H9 (cell line): ENCODE measurements at regions not wholly inside any gene's neighbourhood (a gene's known extent, or its start where the extent isn't known, plus 50 kb on each side); places are given as distances from the start of the nearest gene placed in this dataset.

Source experiments
- DNase-seq: peaks from one replicate; pipeline ENCODE4 v3.0.0-alpha.2; 2017
- H2AFZ ChIP-seq: one replicate; pipeline ENCODE4 v1.6.1; 2013; ENCODE audit warnings: mild to moderate bottlenecking, low read length, control low read depth, moderate library complexity
- H2AK5ac ChIP-seq: 2 replicates; pipeline ENCODE4 v1.6.1; 2013; ENCODE audit warnings: low read length, control low read depth, mixed read lengths; ENCODE audit not compliant: insufficient read length
- H2BK120ac ChIP-seq: one replicate; pipeline ENCODE4 v1.6.1; 2013; ENCODE audit warnings: low read depth, mild to moderate bottlenecking, low read length, control low read depth, inconsistent platforms; ENCODE audit not compliant: poor library complexity, severe bottlenecking
- H2BK12ac ChIP-seq: 2 replicates; pipeline ENCODE4 v1.6.1; 2013; ENCODE audit warnings: low read length, control low read depth, mixed read lengths, low read depth; ENCODE audit not compliant: insufficient read length
- H2BK15ac ChIP-seq: 2 replicates; pipeline ENCODE4 v1.6.1; 2013; ENCODE audit warnings: low read depth, low read length, control low read depth
- H2BK20ac ChIP-seq: one replicate; pipeline ENCODE4 v1.6.1; 2013; ENCODE audit warnings: low read depth, mild to moderate bottlenecking, low read length, control low read depth, inconsistent platforms; ENCODE audit not compliant: poor library complexity, severe bottlenecking
- H2BK5ac ChIP-seq: 2 replicates; pipeline ENCODE4 v1.6.1; 2013; ENCODE audit warnings: low read length, control low read depth, mixed read lengths; ENCODE audit not compliant: insufficient read length
- H3K14ac ChIP-seq: 2 replicates; pipeline ENCODE4 v1.6.1; 2013; ENCODE audit warnings: low read length, control low read depth; ENCODE audit not compliant: insufficient read depth
- H3K18ac ChIP-seq: 2 replicates; pipeline ENCODE4 v1.6.1; 2013; ENCODE audit warnings: low read depth, mild to moderate bottlenecking, mixed read lengths, low read length, control low read depth; ENCODE audit not compliant: insufficient read length
- H3K23ac ChIP-seq: 2 replicates; pipeline ENCODE4 v1.6.1; 2013; ENCODE audit warnings: low read length, control low read depth, mixed read lengths, low read depth; ENCODE audit not compliant: insufficient read length
- H3K23me2 ChIP-seq: 2 replicates; pipeline ENCODE4 v1.6.1; 2013; ENCODE audit warnings: low read depth, mild to moderate bottlenecking, mixed read lengths, low read length, control low read depth; ENCODE audit not compliant: insufficient read length, poor library complexity, severe bottlenecking
- H3K27ac ChIP-seq: 2 replicates; pipeline ENCODE4 v1.5.1; 2013; ENCODE audit warnings: low read length, control low read depth, mixed read lengths, low read depth; ENCODE audit not compliant: insufficient read length
- H3K27me3 ChIP-seq: 2 replicates; pipeline ENCODE4 v1.6.1; 2013; ENCODE audit warnings: low read length, control low read depth, inconsistent platforms; ENCODE audit not compliant: insufficient read depth
- H3K4ac ChIP-seq: 2 replicates; pipeline ENCODE4 v1.6.1; 2013; ENCODE audit warnings: low read depth, mild to moderate bottlenecking, control low read depth, inconsistent platforms, low read length, moderate library complexity
- H3K4me1 ChIP-seq: 2 replicates; pipeline ENCODE4 v1.6.1; 2013; ENCODE audit warnings: low read length, control low read depth, inconsistent platforms; ENCODE audit not compliant: insufficient read depth
- H3K4me2 ChIP-seq: 2 replicates; pipeline ENCODE4 v1.6.1; 2013; ENCODE audit warnings: low read length, control low read depth, mixed read lengths; ENCODE audit not compliant: insufficient read length, insufficient read depth
- H3K56ac ChIP-seq: 2 replicates; pipeline ENCODE4 v1.6.1; 2013; ENCODE audit warnings: low read depth, mild to moderate bottlenecking, mixed read lengths, low read length, control low read depth; ENCODE audit not compliant: insufficient read length
- H3K79me1 ChIP-seq: 2 replicates; pipeline ENCODE4 v1.6.1; 2013; ENCODE audit warnings: low read depth, mild to moderate bottlenecking, moderate library complexity, low read length, control low read depth, inconsistent platforms; ENCODE audit not compliant: insufficient read depth, poor library complexity, severe bottlenecking
- H3K79me2 ChIP-seq: 2 replicates; pipeline ENCODE4 v1.6.1; 2013; ENCODE audit warnings: low read length, control low read depth, inconsistent platforms; ENCODE audit not compliant: insufficient read depth
- H3K9ac ChIP-seq: 2 replicates; pipeline ENCODE4 v1.6.1; 2013; ENCODE audit warnings: low read length, control low read depth, mixed read lengths; ENCODE audit not compliant: insufficient read length; ENCODE audit errors: extremely low read depth
- H3K9me3 ChIP-seq: one replicate; pipeline ENCODE4 v1.6.1; 2013; ENCODE audit warnings: low read depth, low read length, inconsistent platforms; ENCODE audit not compliant: control insufficient read depth
- H3T11ph ChIP-seq: one replicate; pipeline ENCODE4 v1.6.1; 2013; ENCODE audit warnings: mild to moderate bottlenecking, low read length, control low read depth, inconsistent platforms
- H4K20me1 ChIP-seq: one replicate; pipeline ENCODE4 v1.6.1; 2013; ENCODE audit not compliant: control insufficient read depth, insufficient read length, insufficient read depth
- H4K5ac ChIP-seq: 2 replicates; pipeline ENCODE4 v1.6.1; 2013; ENCODE audit warnings: low read depth, mild to moderate bottlenecking, mixed read lengths, low read length, control low read depth; ENCODE audit not compliant: insufficient read length
- H4K8ac ChIP-seq: replicated peaks from 2 replicates; pipeline ENCODE4 v1.6.1; 2013; ENCODE audit warnings: low read length, control low read depth, mixed read lengths, low read depth; ENCODE audit not compliant: insufficient read length
- H4K91ac ChIP-seq: 2 replicates; pipeline ENCODE4 v1.6.1; 2013; ENCODE audit warnings: low read depth, mild to moderate bottlenecking, moderate library complexity, mixed read lengths, low read length, control low read depth; ENCODE audit not compliant: insufficient read length
- H3K27ac Mint-ChIP-seq, 3 experiments: 2 replicates in 2 of 3; 3 replicates in 1 of 3; pipeline ENCODE4 v1.8.0; 2020 to 2021; ENCODE audit warnings: mixed read lengths in 3 of 3, mild to moderate bottlenecking in 1 of 3, moderate library complexity in 1 of 3
- H3K27me3 Mint-ChIP-seq: 2 replicates; pipeline ENCODE4 v1.8.0; 2021; ENCODE audit warnings: low read depth, mild to moderate bottlenecking, moderate library complexity, mixed read lengths
- H3K36me3 Mint-ChIP-seq, 3 experiments: 2 replicates in 2 of 3; 3 replicates in 1 of 3; pipeline ENCODE4 v1.8.0; 2020 to 2021; ENCODE audit warnings: low read depth in 3 of 3, mixed read lengths in 3 of 3; ENCODE audit not compliant: insufficient read depth in 1 of 3
- H3K4me1 Mint-ChIP-seq, 2 experiments: 2 replicates each; pipeline ENCODE4 v1.8.0; 2020; ENCODE audit warnings: mixed read lengths in 2 of 2
- H3K4me3 Mint-ChIP-seq, 2 experiments: 2 replicates in 1 of 2; 3 replicates in 1 of 2; pipeline ENCODE4 v1.8.0; 2020 to 2021; ENCODE audit warnings: mild to moderate bottlenecking in 2 of 2, mixed read lengths in 2 of 2, moderate library complexity in 1 of 2
- H3K9me3 Mint-ChIP-seq, 2 experiments: 2 replicates in 1 of 2; 3 replicates in 1 of 2; pipeline ENCODE4 v1.8.0; 2020; ENCODE audit warnings: mild to moderate bottlenecking in 2 of 2, mixed read lengths in 2 of 2, moderate library complexity in 1 of 2
- CTCF ChIP-seq: fragments of 200-600 bp; sonication (generic); conservative IDR thresholded peaks from 3 replicates; pipeline ENCODE4 v1.8.0; 2021; ENCODE audit warnings: antibody characterized with exemption, mild to moderate bottlenecking
- WGBS: extraction: QIAGEN DNeasy Blood & Tissue Kit; methylation state at CpG from one replicate; pipeline ENCODE4 v1.1.7; 2013; ENCODE audit warnings: missing lambda C conversion rate, low lambda C conversion rate, mixed read lengths; ENCODE audit not compliant: insufficient read length; ENCODE audit errors: extremely low coverage; 5-methylcytosine and 5-hydroxymethylcytosine counted together

DNA sequence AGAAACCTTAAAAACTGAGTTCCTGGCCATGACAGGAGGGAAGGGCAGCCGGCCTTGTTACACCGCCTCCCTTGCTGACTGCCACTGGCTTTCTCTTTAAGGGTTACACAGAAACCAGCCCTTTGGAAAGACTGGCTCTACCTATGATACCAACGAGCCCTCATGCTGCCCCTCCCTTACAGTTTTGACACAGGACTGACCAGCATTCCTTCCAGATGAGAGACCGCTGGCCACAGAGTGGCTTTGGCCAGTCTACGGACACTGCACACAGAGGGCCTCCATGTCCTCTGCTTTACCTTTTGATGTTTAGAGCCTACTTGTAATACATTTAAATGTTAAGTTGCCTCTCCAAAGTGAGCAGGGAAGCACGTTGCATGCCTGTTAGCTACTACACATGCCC, 243.2 kb upstream of the GMDS start:
- no peak overlapping the region for H2BK15ac ChIP-seq
- H3K27ac ChIP-seq, result no peak overlapping the region
- Mint-ChIP-seq H3K4me1 (peaks cover 4 to 9% of the 10 kb centered on the region in 2 experiments), H3K36me3 (peaks cover 0 to under 1% (median under 1%) of the 10 kb centered on the region in 3 experiments; a peak in 2 of 7 replicates), H3K9me3 (peaks cover 3 to 9% of the 10 kb centered on the region in 2 experiments; a peak in 3 of 5 replicates), H3K27me3 (peaks cover 2% of the 10 kb centered on the region; the same call in 1 of the 2 replicates), H3K27ac (no peak overlapping the region), H3K4me3 (no peak overlapping the region)
- DNase-seq, result no peak
- H2BK20ac ChIP-seq, result no peak overlapping the region
- H2BK120ac ChIP-seq, result no peak overlapping the region
- H3K23ac ChIP-seq, result no peak overlapping the region
- H3K79me2 ChIP-seq, result no peaks in the 10 kb centered on the region
- H3K4me1 ChIP-seq, result no peaks in the 10 kb centered on the region
- no peaks in the 10 kb centered on the region for H3K9me3 ChIP-seq
- no peak overlapping the region for H3K18ac ChIP-seq
- H3K23me2 ChIP-seq, result no peaks in the 10 kb centered on the region
- no peak overlapping the region for H2BK5ac ChIP-seq
- no peaks in the 10 kb centered on the region for H3K79me1 ChIP-seq
- H2AFZ ChIP-seq, result no peak overlapping the region
- H4K20me1 ChIP-seq, result no peaks in the 10 kb centered on the region
- H3T11ph ChIP-seq, result no peak overlapping the region
- no peaks in the 10 kb centered on the region for H3K27me3 ChIP-seq
- no peak for TF ChIP-seq CTCF
- H3K14ac ChIP-seq, result no peak overlapping the region
- H2BK12ac ChIP-seq, result no peak overlapping the region
- no peak overlapping the region for H4K91ac ChIP-seq
- no peak overlapping the region for H4K8ac ChIP-seq
- no peak overlapping the region for H3K9ac ChIP-seq
- no peak overlapping the region for H4K5ac ChIP-seq
- H3K4me2 ChIP-seq, result no peak overlapping the region
- no peak overlapping the region for H3K4ac ChIP-seq
- H2AK5ac ChIP-seq, result no peak overlapping the region
- no peak overlapping the region for H3K56ac ChIP-seq
- WGBS, result no CpG with 5 or more reads among the region's 6 CpGs
